ENCODE measurements at regions not wholly inside any gene's neighbourhood (a gene's known extent, or its start where the extent isn't known, plus 50 kb on each side); places are given as distances from the start of the nearest gene placed in this dataset.

DNA sequence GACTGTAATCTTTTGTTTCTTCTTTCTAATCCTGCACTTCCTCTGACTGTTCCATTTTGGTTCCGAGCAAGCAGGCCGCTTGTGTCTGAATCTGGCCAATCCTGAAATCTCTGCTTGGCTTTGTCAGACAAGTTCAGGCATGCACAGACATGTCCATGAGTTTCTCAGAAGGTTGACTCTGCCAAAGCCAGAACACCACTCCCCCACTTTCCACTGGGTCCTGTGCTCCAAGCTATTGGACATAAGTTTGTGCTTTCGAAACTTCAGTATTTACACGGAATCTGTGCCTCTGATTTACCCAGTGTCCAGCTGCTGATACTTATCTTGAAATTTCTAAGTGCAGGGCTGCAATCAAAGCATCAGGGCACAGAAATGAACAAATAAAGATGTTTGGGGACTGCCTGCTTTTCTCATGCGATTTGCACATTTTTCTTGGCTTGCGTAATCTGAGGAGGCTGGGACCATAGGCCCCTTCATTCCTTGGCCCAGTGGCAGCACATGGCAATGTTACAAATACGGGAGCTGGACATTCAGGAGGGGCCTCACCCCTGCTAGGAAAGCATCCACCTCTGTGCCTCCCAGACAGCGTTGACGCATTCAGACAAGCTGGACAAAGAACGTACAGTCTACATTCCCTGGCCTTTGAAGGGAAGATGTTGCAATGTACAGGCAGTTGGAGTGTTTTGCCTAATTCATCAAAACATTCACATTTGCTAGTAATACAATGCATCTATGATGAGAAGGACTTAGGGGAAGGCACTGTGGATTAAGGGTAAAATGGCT lies 209.2 kb upstream of the PAPPA start:
- DNase-seq (ENCODE audit: low spot score), result no peak

DNA sequence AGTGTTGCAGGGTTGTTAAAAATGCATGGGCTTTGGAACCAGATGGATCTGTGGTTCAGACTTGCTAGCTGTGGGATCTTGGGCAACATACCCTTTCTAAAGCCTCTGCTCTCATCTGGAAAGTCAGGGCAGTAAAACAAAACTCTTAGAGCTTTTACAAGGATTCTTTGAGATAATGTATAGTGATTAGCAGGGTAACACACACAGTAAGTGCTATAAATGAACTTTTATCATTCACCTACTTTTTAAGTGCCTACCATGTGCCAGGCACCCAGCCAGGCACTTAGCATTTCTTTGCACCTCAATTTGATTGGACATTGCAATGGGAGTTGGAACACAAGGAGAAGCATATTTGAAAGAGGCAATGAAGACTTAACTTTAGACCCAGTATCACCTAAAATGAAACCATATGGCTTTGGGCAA lies 208.6 kb upstream of the PAPPA start:
- DNase-seq (ENCODE audit: low spot score), result no peak

DNA sequence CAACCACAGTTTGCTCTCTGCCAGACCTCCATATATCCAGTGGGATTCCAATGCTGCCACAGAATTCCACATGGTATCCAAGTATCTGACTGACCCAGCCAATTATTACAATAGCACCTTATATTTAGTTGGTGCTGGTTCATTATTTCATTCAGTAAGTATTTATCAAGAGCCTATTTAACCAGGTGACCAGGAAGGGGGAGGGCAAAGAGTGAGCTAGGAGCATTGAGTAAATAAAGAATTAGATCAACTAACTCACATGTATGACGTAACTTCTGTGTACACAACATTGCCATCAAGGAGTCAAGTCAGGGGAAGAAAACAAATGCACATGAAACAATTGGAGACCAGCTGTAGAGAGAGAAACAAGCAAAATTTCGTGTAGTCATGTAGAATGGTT lies 207.1 kb upstream of the PAPPA start:
- DNase-seq (ENCODE audit: low spot score), result no peak

DNA sequence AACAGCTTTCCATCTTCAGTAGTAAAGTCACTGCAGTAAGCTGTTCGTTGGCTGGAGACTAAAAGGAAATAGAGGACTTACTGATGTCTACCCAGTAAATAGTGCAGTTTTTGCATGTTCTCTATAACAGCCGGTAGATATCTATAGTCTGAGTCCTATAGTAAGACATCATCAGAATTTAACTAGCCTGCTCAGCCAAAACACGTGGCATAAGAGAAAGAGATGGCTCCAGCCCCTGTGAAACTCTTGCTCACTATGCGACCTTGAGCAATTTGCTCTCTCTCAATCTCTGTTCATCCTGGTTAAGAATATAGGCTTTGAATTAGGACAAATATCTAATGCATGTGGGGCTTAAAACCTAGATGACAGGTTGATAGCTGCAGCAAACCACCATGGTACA lies 201.6 kb upstream of the PAPPA start:
- no peak for DNase-seq (ENCODE audit: low spot score)

GRCh38 chr9:115952430-115953292 lies 200.9 kb upstream of the PAPPA start:
- no peak for DNase-seq (ENCODE audit: low spot score)

DNA sequence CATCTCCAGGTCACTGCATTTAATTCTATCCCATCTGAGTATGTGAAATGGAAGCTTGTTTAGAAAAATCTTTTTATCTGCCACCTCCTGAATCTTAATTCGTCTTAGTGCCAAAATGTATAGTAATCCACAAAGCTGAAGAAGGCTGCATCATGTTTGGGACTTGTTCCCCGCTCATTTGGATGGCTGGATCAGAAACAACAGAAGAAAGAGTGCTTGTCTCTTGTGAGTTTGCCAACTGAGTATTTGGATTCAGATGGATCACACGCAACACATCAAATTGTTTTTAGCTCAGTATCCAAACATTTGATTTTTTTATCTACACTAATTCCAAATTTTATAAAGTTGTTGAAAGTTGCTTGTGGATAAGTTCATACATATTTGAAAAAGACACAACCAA lies 197.2 kb upstream of the PAPPA start:
- DNase-seq (ENCODE audit: low spot score), result no peak

GRCh38 chr9:115957585-115957984 lies 196.0 kb upstream of the PAPPA start:
- no peak for DNase-seq (ENCODE audit: low spot score)

- no peak for DNase-seq (ENCODE audit: low spot score)
Observed at GRCh38 chr9:115964710-115965347, 188.8 kb upstream of the PAPPA start.

GRCh38 chr9:115966660-115967059 lies 186.9 kb upstream of the PAPPA start:
- DNase-seq (ENCODE audit: low spot score), result no peak

- DNase-seq (ENCODE audit: low spot score), result no peak
Observed at GRCh38 chr9:115969096-115969495, 184.5 kb upstream of the PAPPA start.

DNA sequence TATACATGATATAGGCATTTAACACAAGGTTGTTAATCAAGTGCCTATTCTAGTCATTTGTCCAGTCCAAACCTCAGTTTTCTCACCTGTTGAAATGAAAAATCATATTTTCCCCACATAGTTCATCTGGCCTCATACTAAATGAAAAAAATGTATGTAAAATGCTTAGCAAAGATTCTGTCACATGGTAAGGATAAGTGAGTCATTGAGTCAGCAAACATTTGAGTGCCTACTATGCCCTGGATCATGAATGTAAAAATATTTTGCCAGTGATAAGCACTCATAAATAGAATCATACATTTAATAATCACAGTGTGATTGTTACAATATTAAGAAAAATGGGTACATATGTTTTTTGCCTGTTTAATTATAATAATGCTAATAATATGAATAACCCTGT lies 181.2 kb upstream of the PAPPA start:
- DNase-seq (ENCODE audit: low spot score), result no peak

DNA sequence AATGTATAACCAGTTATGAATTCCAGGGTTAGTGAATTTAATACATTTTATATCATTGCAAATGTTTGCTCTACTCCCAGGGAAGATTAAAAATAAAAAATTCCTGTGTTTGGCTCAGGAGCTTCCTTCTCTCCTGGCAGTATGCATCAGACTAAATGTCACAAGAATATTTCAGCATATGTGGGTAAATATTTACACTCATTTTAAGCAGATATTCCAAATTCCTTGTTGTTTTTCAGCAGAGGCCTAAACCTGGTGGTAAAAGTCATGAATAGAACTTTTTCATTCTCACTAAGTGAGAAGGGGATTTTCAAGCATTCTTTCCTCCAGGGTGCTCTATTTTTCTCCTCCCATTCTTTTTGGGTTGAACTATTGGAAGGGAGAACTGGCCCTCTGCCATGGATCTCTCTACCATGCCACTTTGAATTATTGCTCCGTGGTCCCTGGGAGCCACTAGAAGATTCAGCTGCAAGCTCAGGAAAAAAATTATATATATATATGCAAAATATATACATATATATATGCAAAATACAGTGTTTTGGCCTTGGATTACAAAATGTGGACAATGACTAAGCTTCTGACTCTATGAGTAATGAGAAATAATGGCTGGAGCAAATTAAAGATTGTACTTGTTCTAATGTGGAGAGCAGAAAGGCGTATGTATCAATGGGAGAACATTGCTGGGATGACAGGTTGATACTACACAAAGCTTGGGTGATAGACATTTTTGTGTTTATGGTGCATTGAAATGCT lies 180.6 kb upstream of the PAPPA start:
- no peak for DNase-seq (ENCODE audit: low spot score)

DNA sequence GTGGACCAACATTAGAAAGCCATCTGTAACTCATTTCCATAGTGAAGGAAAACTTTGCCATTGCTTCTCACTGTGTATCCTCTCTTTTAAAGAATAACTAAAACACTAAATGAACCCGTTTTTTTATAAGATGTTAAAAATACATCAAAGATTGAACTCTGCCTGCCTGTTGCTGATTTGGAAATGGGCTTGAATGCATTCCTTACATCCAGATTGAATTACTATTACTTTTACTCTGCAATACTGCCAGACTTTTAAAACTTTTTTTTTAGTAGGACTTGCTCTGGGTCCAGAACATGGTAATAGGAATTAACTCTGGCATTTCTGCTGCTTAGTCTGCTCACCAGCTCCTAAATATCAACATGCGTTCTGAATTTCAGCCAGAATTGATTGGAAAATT lies 176.8 kb upstream of the PAPPA start:
- DNase-seq (ENCODE audit: low spot score), result no peak

GRCh38 chr9:115978091-115978490 lies 175.5 kb upstream of the PAPPA start:
- DNase-seq (ENCODE audit: low spot score), result no peak

DNA sequence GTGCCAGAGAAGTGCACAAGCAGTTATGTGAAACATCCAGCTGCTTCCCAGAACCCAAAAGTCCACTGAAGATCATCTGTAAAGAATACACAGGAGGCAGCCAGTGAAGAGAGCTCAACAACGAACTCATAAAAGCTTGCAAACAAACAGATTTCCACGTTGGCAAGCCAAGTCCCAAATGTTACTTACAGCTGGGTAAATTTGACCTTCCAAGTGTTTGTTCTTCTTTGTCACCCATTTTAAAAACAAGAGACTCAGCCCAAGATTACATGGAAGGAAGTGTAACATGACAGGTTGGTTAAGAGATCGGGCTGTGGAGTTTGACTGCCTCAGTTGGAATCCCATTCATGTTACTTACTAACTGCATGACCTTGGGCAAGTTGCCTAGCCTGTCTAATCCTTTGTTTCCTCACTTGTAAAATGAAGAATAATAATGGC lies 174.9 kb upstream of the PAPPA start:
- DNase-seq (ENCODE audit: low spot score), result no peak

DNA sequence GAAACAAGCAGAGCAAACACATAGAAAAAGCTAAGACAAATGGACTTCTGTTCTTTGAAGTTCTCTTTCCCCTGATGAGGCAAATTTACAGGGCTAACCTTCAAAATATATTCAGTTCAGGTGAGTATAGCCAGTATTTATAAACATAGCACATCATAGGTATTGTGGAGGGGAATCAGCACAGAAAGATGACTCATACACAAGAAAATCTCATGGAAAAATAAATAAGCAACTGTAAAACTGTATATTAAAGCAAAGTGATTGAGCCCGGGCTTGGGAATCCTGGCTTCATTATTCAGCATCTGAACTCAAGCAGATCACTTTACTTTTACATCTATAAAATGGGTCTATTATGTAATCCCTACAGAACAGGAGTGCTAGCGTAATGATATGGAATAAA lies 173.5 kb upstream of the PAPPA start:
- no peak for DNase-seq (ENCODE audit: low spot score)

GRCh38 chr9:115980502-115980901 lies 173.1 kb upstream of the PAPPA start:
- DNase-seq (ENCODE audit: low spot score), result no peak

DNA sequence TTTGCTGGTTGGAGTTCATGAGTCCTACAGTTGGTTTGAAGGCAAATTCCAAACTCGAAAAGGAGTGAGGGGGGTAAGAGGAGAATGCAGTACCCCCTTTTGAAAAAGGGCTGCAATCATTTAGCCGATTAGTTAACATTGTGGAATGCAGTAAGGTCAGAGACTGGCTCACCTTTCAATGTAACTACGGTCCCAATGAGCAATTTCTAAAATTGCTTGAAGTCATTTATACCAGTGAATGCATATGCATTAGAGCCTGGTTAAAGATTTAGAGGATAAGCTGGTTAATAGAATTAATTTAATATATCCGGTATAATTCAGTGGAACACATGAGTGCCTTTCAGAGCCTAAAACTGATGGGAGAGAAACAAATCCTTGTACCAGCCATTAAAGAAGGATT lies 172.6 kb upstream of the PAPPA start:
- DNase-seq (ENCODE audit: low spot score), result no peak

DNA sequence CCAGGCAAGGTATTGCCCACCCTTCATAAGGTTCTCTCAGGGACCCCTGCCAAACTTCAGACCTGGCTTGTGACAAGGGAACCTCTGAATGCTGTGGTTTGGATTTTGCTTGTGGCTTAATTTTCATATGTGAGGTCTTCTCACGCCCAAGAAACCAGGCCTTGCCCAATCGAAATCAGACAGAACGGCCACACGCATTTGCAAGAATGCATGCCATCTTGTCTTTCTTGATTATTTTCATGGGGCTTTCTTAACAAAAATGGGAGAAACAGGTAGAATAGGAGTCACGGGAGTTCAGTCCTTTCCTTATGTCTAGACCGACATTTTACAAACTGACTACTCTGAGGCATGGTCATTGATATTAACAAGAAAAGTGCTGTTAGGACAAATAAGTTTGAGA lies 170.2 kb upstream of the PAPPA start:
- DNase-seq (ENCODE audit: low spot score), result no peak

DNA sequence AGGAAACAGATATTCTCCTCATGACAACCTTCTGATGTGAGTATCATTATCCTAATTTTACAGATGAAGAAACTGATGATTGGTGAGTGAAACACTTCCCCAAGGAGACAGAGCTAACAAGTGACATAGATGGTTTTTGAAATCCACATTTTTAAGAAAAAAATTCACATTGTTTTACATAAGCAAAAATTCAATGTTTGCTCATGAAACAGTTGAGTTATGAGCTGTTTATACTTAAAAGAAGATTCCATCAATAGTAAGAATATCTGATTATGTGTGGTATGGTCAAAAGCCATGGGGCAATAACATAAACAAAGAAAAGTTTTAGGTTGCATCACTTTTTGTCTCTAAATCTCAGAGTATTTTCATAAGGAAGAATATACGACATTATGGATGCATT lies 167.9 kb upstream of the PAPPA start:
- no peak for DNase-seq (ENCODE audit: low spot score)

DNA sequence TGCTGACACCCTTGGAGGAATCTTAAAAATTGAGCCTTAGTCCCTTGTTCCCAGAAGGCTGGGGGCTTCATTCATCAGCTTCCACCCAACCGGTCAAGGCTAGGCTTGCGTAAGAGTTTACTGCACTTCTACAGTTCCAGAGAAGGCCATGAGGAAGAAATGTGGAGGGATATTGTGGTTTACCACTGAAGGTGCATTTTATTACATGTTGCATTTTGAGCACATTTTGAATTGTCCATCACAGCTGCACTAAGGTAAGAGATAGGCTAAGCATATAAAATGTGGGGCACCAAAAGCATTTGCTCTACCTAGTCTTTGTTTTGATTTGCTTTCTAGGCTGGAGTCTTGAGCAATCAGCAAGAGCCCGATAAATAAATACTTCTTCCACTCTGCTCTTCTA lies 167.1 kb upstream of the PAPPA start:
- DNase-seq (ENCODE audit: low spot score), result no peak

DNA sequence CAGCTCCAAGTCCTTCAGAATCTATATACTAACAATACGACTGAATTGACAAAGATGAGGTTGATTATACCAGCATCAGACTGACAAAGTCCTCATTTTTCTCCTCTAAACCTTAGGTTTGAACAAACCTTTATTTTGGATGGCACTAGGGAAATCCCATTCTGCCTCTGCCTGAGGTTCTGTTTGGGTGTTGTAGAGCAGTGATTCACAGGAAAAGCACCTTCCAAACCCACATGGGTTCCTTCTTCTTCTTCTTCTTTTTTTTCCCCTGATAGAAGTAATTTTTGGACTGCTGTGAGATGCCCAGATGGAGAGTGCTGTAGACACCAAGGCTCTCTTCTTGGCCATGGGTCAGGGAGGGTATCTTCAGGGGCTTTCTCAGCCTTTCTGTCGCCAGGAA lies 164.9 kb upstream of the PAPPA start:
- no peak for DNase-seq (ENCODE audit: low spot score)
